ENCODE measurements at regions not wholly inside any gene's neighbourhood (a gene's known extent, or its start where the extent isn't known, plus 50 kb on each side); places are given as distances from the start of the nearest gene placed in this dataset.

DNA sequence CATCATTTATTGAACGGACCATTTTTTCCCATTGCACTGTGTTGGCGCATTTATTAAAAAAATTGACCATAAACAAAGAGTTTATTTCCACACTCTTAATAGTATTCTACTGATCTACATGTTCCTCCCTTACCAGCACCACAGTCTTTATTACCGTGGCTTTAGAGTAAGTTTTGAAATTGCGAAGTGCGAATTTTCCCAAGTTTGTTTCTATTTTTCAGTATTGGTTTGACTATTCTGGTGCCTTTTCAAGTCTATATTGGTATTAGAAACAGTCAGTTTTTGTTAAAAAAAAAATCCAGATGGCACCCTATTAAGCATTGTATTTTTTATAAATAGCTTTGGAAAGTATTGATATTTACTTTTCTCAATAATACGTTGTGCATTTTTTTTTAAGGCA lies 795.1 kb upstream of the HS6ST1 start:
- CTCF ChIA-PET: no interaction called here
- H3K9me3 ChIP-seq (replicated peaks; ENCODE audit: control insufficient read depth, insufficient read depth, low read length): peaks cover 3% of the 10 kb centered on the region
- BruUV-seq (replicated peaks): no TSS peak
- dilution Hi-C loops (cut with MboI; ENCODE audit: extremely low pct_ligation_motif_present, low sequenced_read_pairs) (no loop called here), intact Hi-C loops (cut with micrococcal nuclease) (no loop called here)
- no peak overlapping the region for H3K27ac ChIP-seq (ENCODE audit: insufficient read depth, low read depth, low read length)
- no peaks in the 10 kb centered on the region for H3K79me2 ChIP-seq (ENCODE audit: control insufficient read depth, insufficient read depth, low read length)
- H4K20me1 ChIP-seq (replicated peaks; ENCODE audit: control insufficient read depth, extremely low read depth, insufficient read depth, low read length): no peaks in the 10 kb centered on the region
- no peak overlapping the region for H3K9ac ChIP-seq (replicated peaks; ENCODE audit: extremely low read depth, insufficient read depth, low read length)
- no peak for DNase-seq (ENCODE audit: low read depth, low spot score)
- POLR2A ChIA-PET: no interaction called here
- no peak for TF ChIP-seq MYC (IDR thresholded peaks at IDR 0.05; ENCODE audit: low read depth, low read length)
- H2AFZ ChIP-seq (ENCODE audit: low read depth, low read length): no peak overlapping the region
- no peaks in the 10 kb centered on the region for H3K4me1 ChIP-seq (ENCODE audit: control insufficient read depth, extremely low read depth, insufficient read depth, low read length)
- no peaks in the 10 kb centered on the region for H3K9me1 ChIP-seq (replicated peaks; ENCODE audit: control insufficient read depth, extremely low read depth, insufficient read depth, low read length)
- no peaks in the 10 kb centered on the region for H3K36me3 ChIP-seq (ENCODE audit: control insufficient read depth in 2 of 2, extremely low read depth in 1 of 2, insufficient read depth in 2 of 2, low read length in 2 of 2)
- no peak overlapping the region for H3K4me2 ChIP-seq (ENCODE audit: insufficient read depth, low read length)
- no peak overlapping the region for H3K4me3 ChIP-seq (replicated peaks in 1 of 3; ENCODE audit: insufficient read depth in 1 of 3, low read depth in 1 of 3, low read length in 3 of 3)
- FAIRE-seq: no peak
- H3K27me3 ChIP-seq (ENCODE audit: control insufficient read depth in 2 of 2, insufficient read depth in 2 of 2, low read length in 2 of 2): no peaks in the 10 kb centered on the region

DNA sequence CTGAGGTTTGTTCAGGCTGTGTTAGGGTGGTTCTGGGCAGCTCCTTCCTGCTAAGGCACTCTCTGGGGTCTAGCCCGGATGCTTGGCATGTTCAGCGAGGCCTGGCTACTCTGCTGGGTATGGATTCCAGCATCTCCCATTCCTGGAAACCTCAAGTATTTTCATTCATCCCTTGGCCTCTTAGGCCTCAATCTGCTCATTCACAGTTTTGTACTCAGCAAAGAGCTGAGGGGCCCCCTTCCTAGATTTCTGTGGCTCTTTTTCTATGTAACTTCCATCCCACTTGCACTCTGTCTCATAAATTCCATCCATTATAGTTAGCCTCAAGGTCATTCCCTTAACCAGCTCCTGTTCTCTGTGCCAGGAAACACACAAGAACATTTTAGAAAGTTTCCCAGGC lies 798.8 kb upstream of the HS6ST1 start:
- H4K20me1 ChIP-seq (replicated peaks; ENCODE audit: control insufficient read depth, extremely low read depth, insufficient read depth, low read length): no peaks in the 10 kb centered on the region
- no peaks in the 10 kb centered on the region for H3K27me3 ChIP-seq (ENCODE audit: control insufficient read depth in 2 of 2, insufficient read depth in 2 of 2, low read length in 2 of 2)
- ChIA-PET POLR2A (no interaction called here), CTCF (no interaction called here)
- no TSS peak for BruUV-seq (replicated peaks)
- DNase-seq (ENCODE audit: low read depth, low spot score) (no peak), FAIRE-seq (no peak)
- TF ChIP-seq POLR2A (IDR thresholded peaks at IDR 0.05; ENCODE audit: low read depth, low read length): no peak
- no peak for TF ChIP-seq FOS (IDR thresholded peaks at IDR 0.05; ENCODE audit: borderline replicate concordance, insufficient read depth, low read length)
- no peak for TF ChIP-seq GATA2 (IDR thresholded peaks at IDR 0.05; ENCODE audit: insufficient read depth, insufficient read length, low read depth, low read length)
- TF ChIP-seq, protein P1, sequence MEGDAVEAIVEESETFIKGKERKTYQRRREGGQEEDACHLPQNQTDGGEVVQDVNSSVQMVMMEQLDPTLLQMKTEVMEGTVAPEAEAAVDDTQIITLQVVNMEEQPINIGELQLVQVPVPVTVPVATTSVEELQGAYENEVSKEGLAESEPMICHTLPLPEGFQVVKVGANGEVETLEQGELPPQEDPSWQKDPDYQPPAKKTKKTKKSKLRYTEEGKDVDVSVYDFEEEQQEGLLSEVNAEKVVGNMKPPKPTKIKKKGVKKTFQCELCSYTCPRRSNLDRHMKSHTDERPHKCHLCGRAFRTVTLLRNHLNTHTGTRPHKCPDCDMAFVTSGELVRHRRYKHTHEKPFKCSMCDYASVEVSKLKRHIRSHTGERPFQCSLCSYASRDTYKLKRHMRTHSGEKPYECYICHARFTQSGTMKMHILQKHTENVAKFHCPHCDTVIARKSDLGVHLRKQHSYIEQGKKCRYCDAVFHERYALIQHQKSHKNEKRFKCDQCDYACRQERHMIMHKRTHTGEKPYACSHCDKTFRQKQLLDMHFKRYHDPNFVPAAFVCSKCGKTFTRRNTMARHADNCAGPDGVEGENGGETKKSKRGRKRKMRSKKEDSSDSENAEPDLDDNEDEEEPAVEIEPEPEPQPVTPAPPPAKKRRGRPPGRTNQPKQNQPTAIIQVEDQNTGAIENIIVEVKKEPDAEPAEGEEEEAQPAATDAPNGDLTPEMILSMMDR (IDR thresholded peaks at IDR 0.05; ENCODE audit: extremely low read depth in 1 of 2, insufficient read depth in 1 of 2, low read depth in 1 of 2, low read length in 2 of 2): no peak
- TF ChIP-seq EZH2 (IDR thresholded peaks at IDR 0.05; ENCODE audit: borderline replicate concordance, low read depth, low read length, severe bottlenecking): no peak
- no peak for TF ChIP-seq JUN (IDR thresholded peaks at IDR 0.05; ENCODE audit: borderline replicate concordance, insufficient read depth, insufficient read length, low read depth)
- TF ChIP-seq MYC (IDR thresholded peaks at IDR 0.05; ENCODE audit: low read depth, low read length): no peak
- no peak for TF ChIP-seq MAX (IDR thresholded peaks at IDR 0.05; ENCODE audit: insufficient read depth, insufficient read length)
- H3K4me2 ChIP-seq (ENCODE audit: insufficient read depth, low read length): no peak overlapping the region
- H3K9me3 ChIP-seq (replicated peaks; ENCODE audit: control insufficient read depth, insufficient read depth, low read length): peaks cover 1% of the 10 kb centered on the region
- H3K4me1 ChIP-seq (ENCODE audit: control insufficient read depth, extremely low read depth, insufficient read depth, low read length): no peaks in the 10 kb centered on the region
- H3K36me3 ChIP-seq (ENCODE audit: control insufficient read depth in 2 of 2, extremely low read depth in 1 of 2, insufficient read depth in 2 of 2, low read length in 2 of 2): no peaks in the 10 kb centered on the region
- H2AFZ ChIP-seq (ENCODE audit: low read depth, low read length): no peak overlapping the region
- no peaks in the 10 kb centered on the region for H3K9me1 ChIP-seq (replicated peaks; ENCODE audit: control insufficient read depth, extremely low read depth, insufficient read depth, low read length)
- intact Hi-C loops (cut with micrococcal nuclease): no loop called here
- dilution Hi-C loops (cut with MboI; ENCODE audit: extremely low pct_ligation_motif_present, low sequenced_read_pairs): no loop called here
- H3K9ac ChIP-seq (replicated peaks; ENCODE audit: extremely low read depth, insufficient read depth, low read length): no peak overlapping the region
- H3K79me2 ChIP-seq (ENCODE audit: control insufficient read depth, insufficient read depth, low read length): no peaks in the 10 kb centered on the region
- H3K27ac ChIP-seq (ENCODE audit: insufficient read depth, low read depth, low read length): no peak overlapping the region
- no peak overlapping the region for H3K4me3 ChIP-seq (replicated peaks in 1 of 3; ENCODE audit: insufficient read depth in 1 of 3, low read depth in 1 of 3, low read length in 3 of 3)
